ENCODE measurements at regions not wholly inside any gene's neighbourhood (a gene's known extent, or its start where the extent isn't known, plus 50 kb on each side); places are given as distances from the start of the nearest gene placed in this dataset.

- no peaks in the 10 kb centered on the region for H3K9me3 ChIP-seq (replicated peaks; ENCODE audit: control insufficient read depth, insufficient read depth, low read length)
Observed at GRCh38 chr2:120984046-120984445, 248.4 kb downstream of the GLI2 start.

DNA sequence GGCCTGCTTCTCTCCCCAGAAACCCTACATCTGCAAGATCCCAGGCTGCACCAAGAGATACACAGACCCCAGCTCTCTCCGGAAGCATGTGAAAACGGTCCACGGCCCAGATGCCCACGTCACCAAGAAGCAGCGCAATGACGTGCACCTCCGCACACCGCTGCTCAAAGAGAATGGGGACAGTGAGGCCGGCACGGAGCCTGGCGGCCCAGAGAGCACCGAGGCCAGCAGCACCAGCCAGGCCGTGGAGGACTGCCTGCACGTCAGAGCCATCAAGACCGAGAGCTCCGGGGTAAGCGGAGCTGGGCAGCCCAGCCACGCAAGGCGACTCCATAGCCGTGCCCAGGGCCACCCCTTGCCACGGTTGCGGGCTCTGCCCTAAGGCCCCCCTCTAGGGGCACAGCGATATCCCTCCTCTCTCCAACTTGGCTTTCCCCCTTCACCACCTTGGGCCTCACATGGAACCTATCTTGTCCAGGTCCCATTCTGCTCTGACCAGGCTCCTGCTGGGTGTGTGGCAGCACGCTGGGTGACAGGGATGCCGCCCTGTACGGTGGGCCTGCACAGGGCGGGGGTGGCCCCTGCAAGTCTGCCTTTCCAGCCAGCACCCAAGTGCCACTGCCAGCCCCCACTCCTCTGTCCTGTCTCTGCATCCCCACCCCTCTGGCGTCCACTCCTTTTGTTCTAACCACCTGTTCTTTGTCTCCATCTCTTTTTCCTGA lies 248.9 kb downstream of the GLI2 start:
- Histone ChIP-seq H2AFZ (ENCODE audit: control insufficient read depth, low read depth, low read length) (no peak overlapping the region), H3K9ac (ENCODE audit: control insufficient read depth, insufficient read depth, low read length) (no peak overlapping the region), H3K36me3 (ENCODE audit: control insufficient read depth in 2 of 2, insufficient read depth in 2 of 2, low read length in 1 of 2) (no peaks in the 10 kb centered on the region), H3K79me2 (ENCODE audit: control insufficient read depth, insufficient read depth, low read length) (no peaks in the 10 kb centered on the region), H3K4me1 (ENCODE audit: control insufficient read depth, insufficient read depth, low read length) (no peaks in the 10 kb centered on the region), H3K27ac (ENCODE audit: control insufficient read depth, insufficient read depth) (no peak overlapping the region), H3K9me3 (replicated peaks; ENCODE audit: control insufficient read depth, insufficient read depth, low read length) (no peaks in the 10 kb centered on the region), H3K27me3 (replicated peaks in 1 of 2; ENCODE audit: control insufficient read depth in 2 of 2, insufficient read depth in 2 of 2, low read length in 1 of 2) (no peaks in the 10 kb centered on the region; a peak in 1 of 4 replicates), H3K4me3 (no peak overlapping the region), H4K20me1 (ENCODE audit: control insufficient read depth, insufficient read depth) (no peaks in the 10 kb centered on the region), H3K4me2 (ENCODE audit: control insufficient read depth, insufficient read depth) (no peak overlapping the region)
- DNase-seq (ENCODE audit: low read depth, low spot score) (no peak), ATAC-seq (no peak), FAIRE-seq (no peak)
- no TSS peak for BruUV-seq (replicated peaks)
- intact Hi-C loops (cut with micrococcal nuclease; ENCODE audit: unreplicated experiment): no loop called here
- RAD21 ChIA-PET (ENCODE audit: unreplicated experiment): no interaction called here
- CTCF ChIA-PET: no interaction called here
- POLR2A ChIA-PET: no interaction called here
- in situ Hi-C loops (cut with MboI): no loop called here
- WGBS (ENCODE audit: insufficient coverage, insufficient replicate concordance, low lambda C conversion rate, missing lambda C conversion rate): 39% methylated on average over 27 of the region's 28 CpGs
- TF ChIP-seq SPI1 (IDR thresholded peaks at IDR 0.05; ENCODE audit: borderline replicate concordance, insufficient read depth, low read depth, low read length): no peak
- SMC1A ChIA-PET (ENCODE audit: uncharacterized antibody, unreplicated experiment): no interaction called here

More at GRCh38 chr2:120984046-120984445, 248.4 kb downstream of the GLI2 start:
- no peak overlapping the region for H2AFZ ChIP-seq (ENCODE audit: control insufficient read depth, low read depth, low read length)
- H3K9ac ChIP-seq (ENCODE audit: control insufficient read depth, insufficient read depth, low read length): no peak overlapping the region
- ATAC-seq: no peak
- no peak overlapping the region for H3K4me3 ChIP-seq
- SMC1A ChIA-PET (ENCODE audit: uncharacterized antibody, unreplicated experiment): no interaction called here
- no peak overlapping the region for H3K27ac ChIP-seq (ENCODE audit: control insufficient read depth, insufficient read depth)
- POLR2A ChIA-PET: no interaction called here
- intact Hi-C loops (cut with micrococcal nuclease; ENCODE audit: unreplicated experiment): no loop called here
- CTCF ChIA-PET: no interaction called here
- RAD21 ChIA-PET (ENCODE audit: unreplicated experiment): no interaction called here
- no peaks in the 10 kb centered on the region for H3K36me3 ChIP-seq (ENCODE audit: control insufficient read depth in 2 of 2, insufficient read depth in 2 of 2, low read length in 1 of 2)
- no peak for DNase-seq (ENCODE audit: low read depth, low spot score)
- in situ Hi-C loops (cut with MboI): no loop called here
- H3K79me2 ChIP-seq (ENCODE audit: control insufficient read depth, insufficient read depth, low read length): no peaks in the 10 kb centered on the region
- WGBS (ENCODE audit: insufficient coverage, insufficient replicate concordance, low lambda C conversion rate, missing lambda C conversion rate): 4% methylated on average over 8 of the region's 8 CpGs
- H3K27me3 ChIP-seq (replicated peaks in 1 of 2; ENCODE audit: control insufficient read depth in 2 of 2, insufficient read depth in 2 of 2, low read length in 1 of 2): no peaks in the 10 kb centered on the region; a peak in 1 of 4 replicates
- no peaks in the 10 kb centered on the region for H3K4me1 ChIP-seq (ENCODE audit: control insufficient read depth, insufficient read depth, low read length)
- H4K20me1 ChIP-seq (ENCODE audit: control insufficient read depth, insufficient read depth): no peaks in the 10 kb centered on the region
- no peak for TF ChIP-seq ESRRA (IDR thresholded peaks at IDR 0.05; ENCODE audit: low read length)
- TF ChIP-seq RAD21 (IDR thresholded peaks at IDR 0.05; ENCODE audit: insufficient read depth, low read depth, low read length): no peak
- TF ChIP-seq ETV6 (conservative IDR thresholded peaks at IDR 0.05 in 1 of 2, IDR thresholded peaks at IDR 0.05 in 1 of 2; ENCODE audit: borderline replicate concordance in 1 of 2, low read depth in 1 of 2): no peak
- no peak for TF ChIP-seq SPI1 (IDR thresholded peaks at IDR 0.05; ENCODE audit: borderline replicate concordance, insufficient read depth, low read depth, low read length)
- no peak for TF ChIP-seq SP1 (IDR thresholded peaks at IDR 0.05; ENCODE audit: low read depth, low read length)
- no peak for TF ChIP-seq HDAC2 (IDR thresholded peaks at IDR 0.05)
- no peak for TF ChIP-seq SIX5 (IDR thresholded peaks at IDR 0.05; ENCODE audit: low read depth, low read length, severe bottlenecking)
- no peak for TF ChIP-seq STAT1 (conservative IDR thresholded peaks at IDR 0.05)
- no peak for TF ChIP-seq EGR1 (IDR thresholded peaks at IDR 0.05; ENCODE audit: borderline replicate concordance in 1 of 2, low read depth in 2 of 2, low read length in 2 of 2)
- TF ChIP-seq SREBF1 (IDR thresholded peaks at IDR 0.05; ENCODE audit: low read length): no peak
- TF ChIP-seq TAF1 (IDR thresholded peaks at IDR 0.05; ENCODE audit: borderline replicate concordance, low read depth, low read length): no peak
- no peak for TF ChIP-seq MTA3 (IDR thresholded peaks at IDR 0.05; ENCODE audit: borderline replicate concordance, low read length)
- TF ChIP-seq TARDBP (IDR thresholded peaks at IDR 0.05; ENCODE audit: borderline replicate concordance): no peak
- no TSS peak for BruUV-seq (replicated peaks)
- H3K4me2 ChIP-seq (ENCODE audit: control insufficient read depth, insufficient read depth): no peak overlapping the region
- no peak for FAIRE-seq
